ENCODE measurements at regions not wholly inside any gene's neighbourhood (a gene's known extent, or its start where the extent isn't known, plus 50 kb on each side); places are given as distances from the start of the nearest gene placed in this dataset.

GRCh38 chr12:107586256-107586970 is 99.2 kb upstream of the PWP1 start:
- Histone ChIP-seq H3K9me3 (ENCODE audit: low read length) (peaks cover 5% of the 10 kb centered on the region; the same call in 1 of the 2 replicates), H3K36me3 (replicated peaks in 1 of 2; ENCODE audit: control insufficient read depth in 1 of 2, insufficient read depth in 2 of 2, low read length in 2 of 2) (no peaks in the 10 kb centered on the region; a peak in 1 of 5 replicates), H3K79me2 (ENCODE audit: insufficient read depth, low read length) (no peaks in the 10 kb centered on the region), H3K9ac (ENCODE audit: insufficient read depth, low read depth, low read length) (no peak overlapping the region), H3K27ac (ENCODE audit: extremely low read length, insufficient read depth, low read length) (no peak overlapping the region), H3K4me1 (ENCODE audit: insufficient read depth, low read length) (no peaks in the 10 kb centered on the region), H3K27me3 (ENCODE audit: control insufficient read depth in 1 of 2, insufficient read depth in 2 of 2, low read length in 2 of 2) (no peaks in the 10 kb centered on the region), H3K4me3 (replicated peaks in 1 of 3; ENCODE audit: insufficient read depth in 1 of 3, low read depth in 2 of 3, low read length in 3 of 3) (no peak overlapping the region), H4K20me1 (ENCODE audit: insufficient read depth, low read length) (no peaks in the 10 kb centered on the region), H2AFZ (ENCODE audit: low read length) (no peak overlapping the region), H3K4me2 (ENCODE audit: low read depth, low read length) (no peak overlapping the region)
- in situ Hi-C loops (cut with HindIII; ENCODE audit: extremely low pct_ligation_motif_present, low pct_unique_long_range_greater_than_20kb) = no loop called here
- intact Hi-C loops (cut with micrococcal nuclease; ENCODE audit: unreplicated experiment) = no loop called here
- FAIRE-seq (no peak), ATAC-seq (no peak), DNase-seq (ENCODE audit: low spot score) (no peak)
- WGBS (ENCODE audit: low lambda C conversion rate) = 60% methylated on average over 12 of the region's 12 CpGs
- TF ChIP-seq REL (CRISPR knock-in tag; conservative IDR thresholded peaks at IDR 0.05) = no peak
- CTCF ChIA-PET (ENCODE audit: low intra/inter-chr PET ratio, low total read pairs) = no interaction called here
- BruUV-seq (replicated peaks) = no TSS peak
- POLR2A ChIA-PET = no interaction called here

- no peaks in the 10 kb centered on the region for H4K20me1 ChIP-seq (ENCODE audit: insufficient read depth, low read length)
- H3K4me3 ChIP-seq (replicated peaks in 1 of 3; ENCODE audit: insufficient read depth in 1 of 3, low read depth in 2 of 3, low read length in 3 of 3) = no peak overlapping the region
- intact Hi-C loops (cut with micrococcal nuclease; ENCODE audit: unreplicated experiment) = no loop called here
- no peaks in the 10 kb centered on the region for H3K27me3 ChIP-seq (ENCODE audit: control insufficient read depth in 1 of 2, insufficient read depth in 2 of 2, low read length in 2 of 2)
- ChIA-PET POLR2A (no interaction called here), CTCF (ENCODE audit: low intra/inter-chr PET ratio, low total read pairs) (no interaction called here)
- no peak overlapping the region for H3K9ac ChIP-seq (ENCODE audit: insufficient read depth, low read depth, low read length)
- H3K4me1 ChIP-seq (ENCODE audit: insufficient read depth, low read length) = no peaks in the 10 kb centered on the region
- H3K36me3 ChIP-seq (replicated peaks in 1 of 2; ENCODE audit: control insufficient read depth in 1 of 2, insufficient read depth in 2 of 2, low read length in 2 of 2) = no peaks in the 10 kb centered on the region
- FAIRE-seq = no peak
- H2AFZ ChIP-seq (ENCODE audit: low read length) = no peak overlapping the region
- DNase-seq (ENCODE audit: low spot score) = no peak
- WGBS (ENCODE audit: low lambda C conversion rate) = 84% methylated on average over 3 of the region's 3 CpGs
- no TSS peak for BruUV-seq (replicated peaks)
- H3K9me3 ChIP-seq (ENCODE audit: low read length) = peaks cover 5% of the 10 kb centered on the region; the same call in 1 of the 2 replicates
- no peak for ATAC-seq
- H3K27ac ChIP-seq (ENCODE audit: extremely low read length, insufficient read depth, low read length) = no peak overlapping the region
- no peaks in the 10 kb centered on the region for H3K79me2 ChIP-seq (ENCODE audit: insufficient read depth, low read length)
- H3K4me2 ChIP-seq (ENCODE audit: low read depth, low read length) = no peak overlapping the region
- TF ChIP-seq ZNF552 (CRISPR knock-in tag; IDR thresholded peaks at IDR 0.05; ENCODE audit: borderline replicate concordance) (no peak), IKZF1 (IDR thresholded peaks at IDR 0.05) (no peak), ZSCAN12 (CRISPR knock-in tag; IDR thresholded peaks at IDR 0.05) (no peak), MED1 (CRISPR knock-in tag; IDR thresholded peaks at IDR 0.05) (no peak), MTF2 (CRISPR knock-in tag; IDR thresholded peaks at IDR 0.05; ENCODE audit: borderline replicate concordance) (no peak)
- in situ Hi-C loops (cut with HindIII; ENCODE audit: extremely low pct_ligation_motif_present, low pct_unique_long_range_greater_than_20kb) = no loop called here
These were observed 95.2 kb upstream of the PWP1 start for GRCh38 chr12:107590413-107590812.
